ENCODE measurements at regions not wholly inside any gene's neighbourhood (a gene's known extent, or its start where the extent isn't known, plus 50 kb on each side); places are given as distances from the start of the nearest gene placed in this dataset.

- TF ChIP-seq CTCF (IDR thresholded peaks at IDR 0.05) = no peak
- no peak for TF ChIP-seq POLR2A (IDR thresholded peaks at IDR 0.05)
These were observed 314.0 kb downstream of the MEIS1 start for GRCh38 chr2:66748939-66749338.

All from esophagus squamous epithelium (tissue), 4 donors.